ENCODE measurements at regions not wholly inside any gene's neighbourhood (a gene's known extent, or its start where the extent isn't known, plus 50 kb on each side); places are given as distances from the start of the nearest gene placed in this dataset.

DNA sequence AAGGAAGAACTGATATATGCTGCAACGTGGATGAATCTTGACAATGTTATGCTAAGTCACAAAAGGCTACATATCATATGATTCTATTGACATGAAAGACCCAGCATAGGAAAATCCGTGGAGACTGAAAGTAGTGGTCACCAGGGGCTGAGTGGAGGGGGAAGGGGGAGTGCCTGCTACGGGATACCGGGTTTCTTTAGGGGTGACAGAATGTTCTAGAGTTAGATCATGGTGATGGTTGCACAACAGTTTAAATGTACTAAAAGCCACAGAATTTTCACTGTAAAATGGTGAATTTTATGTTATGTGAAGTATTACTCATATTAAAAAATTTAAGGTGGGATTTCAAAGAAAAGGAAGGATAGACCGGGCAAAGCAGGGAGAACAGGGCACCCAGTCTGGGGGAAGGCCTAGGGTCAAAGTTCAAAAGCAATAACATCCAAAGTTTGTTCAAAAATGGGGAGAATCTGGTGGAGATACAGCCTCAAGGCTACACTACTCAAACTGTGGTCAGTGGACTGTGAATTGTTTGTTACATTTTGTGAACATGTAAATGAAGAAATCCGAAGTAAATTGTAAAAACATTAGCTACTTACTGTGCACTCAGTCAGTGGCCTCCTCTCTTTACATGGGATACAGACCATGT lies 74.2 kb upstream of the FNDC3B start:
- H3K27me3 ChIP-seq (ENCODE audit: control insufficient read depth in 2 of 2, insufficient read depth in 1 of 2, low read length in 1 of 2), result no peaks in the 10 kb centered on the region
- H3K27ac ChIP-seq (ENCODE audit: low read depth in 1 of 2, low read length in 1 of 2), result no peak overlapping the region
- no peaks in the 10 kb centered on the region for H3K36me3 ChIP-seq (ENCODE audit: control insufficient read depth in 2 of 2, insufficient read depth in 2 of 2, low read length in 1 of 2)
- no peaks in the 10 kb centered on the region for H3K4me1 ChIP-seq (ENCODE audit: control insufficient read depth in 2 of 2, insufficient read depth in 2 of 2, low read length in 2 of 2)
- no peak for DNase-seq (ENCODE audit: low read depth in 6 of 9, low spot score in 9 of 9)
- no peaks in the 10 kb centered on the region for H3K9me3 ChIP-seq (ENCODE audit: control insufficient read depth in 2 of 2, insufficient read depth in 1 of 2, low read length in 1 of 2)
- no peak overlapping the region for H3K4me3 ChIP-seq (ENCODE audit: low read length in 2 of 2)
- WGBS, result 96% methylated on average over 6 of the region's 6 CpGs

DNA sequence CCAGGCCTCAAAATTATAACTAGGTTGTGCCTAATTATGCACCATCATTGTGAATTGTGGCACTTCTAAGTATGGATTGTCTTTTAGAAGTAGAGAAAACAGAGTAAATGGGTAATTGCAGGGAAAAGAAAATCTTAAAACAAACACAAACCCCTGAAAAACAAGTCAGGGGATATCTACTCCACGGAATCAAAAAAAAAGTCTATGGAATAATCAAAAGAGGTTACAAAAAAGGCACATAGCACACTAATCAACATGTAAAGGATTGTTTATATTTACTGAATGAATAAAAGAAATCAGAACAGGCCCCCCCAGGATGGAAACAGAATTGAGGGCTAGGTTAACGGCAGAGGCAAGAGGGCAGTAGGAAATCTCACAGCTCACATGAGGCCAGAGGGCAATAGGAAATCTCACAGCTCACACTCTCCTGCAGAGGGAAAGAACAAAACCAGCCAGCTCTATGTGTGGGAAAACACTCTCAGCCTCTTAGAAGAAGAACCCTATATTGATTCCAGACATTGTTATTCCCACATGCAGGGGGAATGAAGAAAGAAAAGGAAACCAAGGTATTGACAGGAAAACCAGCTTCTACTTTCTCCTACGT lies 72.7 kb upstream of the FNDC3B start:
- no peaks in the 10 kb centered on the region for H3K36me3 ChIP-seq (ENCODE audit: control insufficient read depth in 2 of 2, insufficient read depth in 2 of 2, low read length in 1 of 2)
- H3K4me1 ChIP-seq (ENCODE audit: control insufficient read depth in 2 of 2, insufficient read depth in 2 of 2, low read length in 2 of 2), result no peaks in the 10 kb centered on the region
- H3K4me3 ChIP-seq (ENCODE audit: low read length in 2 of 2), result no peak overlapping the region
- H3K27me3 ChIP-seq (ENCODE audit: control insufficient read depth in 2 of 2, insufficient read depth in 1 of 2, low read length in 1 of 2), result no peaks in the 10 kb centered on the region
- WGBS, result 73% methylated on average over 3 of the region's 3 CpGs
- no peaks in the 10 kb centered on the region for H3K9me3 ChIP-seq (ENCODE audit: control insufficient read depth in 2 of 2, insufficient read depth in 1 of 2, low read length in 1 of 2)
- no peak for DNase-seq (ENCODE audit: low read depth in 6 of 9, low spot score in 9 of 9)
- no peak overlapping the region for H3K27ac ChIP-seq (ENCODE audit: low read depth in 1 of 2, low read length in 1 of 2)

DNA sequence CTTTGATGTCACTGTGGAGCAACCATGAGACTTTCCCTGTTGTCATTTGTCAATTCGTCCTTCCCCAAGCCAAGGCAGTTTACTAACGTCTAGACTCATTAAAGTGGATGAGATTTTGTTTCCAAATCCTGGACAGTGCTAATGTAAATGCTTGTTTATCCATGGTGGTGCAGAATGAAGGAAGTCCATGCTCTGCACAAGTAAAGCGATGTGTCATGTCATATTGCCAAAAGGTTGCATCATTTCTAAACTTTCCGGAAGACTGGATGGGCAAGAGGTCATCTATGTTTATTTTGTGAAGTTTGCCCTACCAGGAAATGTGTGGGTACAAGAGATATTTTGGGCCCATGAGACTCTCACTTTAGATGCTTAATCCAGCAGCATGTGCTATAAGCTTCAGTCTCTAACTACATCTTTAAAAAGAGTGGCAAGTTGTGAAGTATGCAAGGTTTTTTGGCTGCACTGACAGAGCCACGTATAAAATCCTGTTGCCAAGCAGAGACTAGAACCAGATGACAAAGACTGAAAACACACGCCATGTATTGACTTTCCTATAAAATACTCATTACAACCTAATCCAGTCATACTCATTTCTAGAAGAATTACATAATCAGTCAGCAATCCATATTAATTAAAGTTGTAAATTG lies 72.1 kb upstream of the FNDC3B start:
- Histone ChIP-seq H3K27me3 (ENCODE audit: control insufficient read depth in 2 of 2, insufficient read depth in 1 of 2, low read length in 1 of 2) (no peaks in the 10 kb centered on the region), H3K36me3 (ENCODE audit: control insufficient read depth in 2 of 2, insufficient read depth in 2 of 2, low read length in 1 of 2) (no peaks in the 10 kb centered on the region), H3K9me3 (ENCODE audit: control insufficient read depth in 2 of 2, insufficient read depth in 1 of 2, low read length in 1 of 2) (no peaks in the 10 kb centered on the region), H3K27ac (ENCODE audit: low read depth in 1 of 2, low read length in 1 of 2) (no peak overlapping the region), H3K4me3 (ENCODE audit: low read length in 2 of 2) (no peak overlapping the region), H3K4me1 (ENCODE audit: control insufficient read depth in 2 of 2, insufficient read depth in 2 of 2, low read length in 2 of 2) (no peaks in the 10 kb centered on the region)
- DNase-seq (ENCODE audit: low read depth in 6 of 9, low spot score in 9 of 9), result no peak
- 87% methylated on average over 6 of the region's 6 CpGs for WGBS

DNA sequence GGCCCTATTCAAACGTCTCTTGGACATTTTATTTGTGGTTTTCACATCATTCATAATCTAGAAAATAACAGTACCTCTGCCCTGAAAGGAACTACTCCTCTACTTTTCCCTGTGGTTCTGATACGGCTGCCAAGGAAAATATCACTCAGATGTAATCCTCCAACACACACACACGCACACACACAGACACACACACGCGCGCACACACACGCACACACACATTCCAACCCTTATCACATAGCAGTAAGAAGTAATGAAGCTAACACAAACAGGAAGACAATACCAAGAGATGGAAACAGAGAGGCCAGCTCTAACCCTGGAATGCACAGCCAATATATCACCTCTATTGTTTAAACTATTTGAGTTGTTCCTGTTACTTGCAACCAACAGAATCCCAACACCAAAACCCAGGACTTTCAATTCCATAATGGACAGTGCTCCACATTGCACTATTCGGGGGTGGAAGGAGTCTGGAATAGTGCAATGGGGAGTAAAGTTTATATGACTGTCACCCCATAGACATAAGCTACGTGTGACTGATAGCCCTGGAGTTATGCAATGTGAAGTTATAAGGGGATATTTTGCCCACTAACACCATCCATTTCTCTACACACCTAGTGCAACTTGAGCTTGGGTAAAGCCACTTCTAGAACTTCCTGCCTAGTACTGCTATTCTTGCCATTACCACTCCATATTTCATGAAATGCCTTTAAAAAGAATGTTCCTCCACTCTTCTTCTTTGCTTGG lies 71.3 kb upstream of the FNDC3B start:
- H3K36me3 ChIP-seq (ENCODE audit: control insufficient read depth in 2 of 2, insufficient read depth in 2 of 2, low read length in 1 of 2), result no peaks in the 10 kb centered on the region
- no peaks in the 10 kb centered on the region for H3K27me3 ChIP-seq (ENCODE audit: control insufficient read depth in 2 of 2, insufficient read depth in 1 of 2, low read length in 1 of 2)
- H3K4me1 ChIP-seq (ENCODE audit: control insufficient read depth in 2 of 2, insufficient read depth in 2 of 2, low read length in 2 of 2), result peaks cover 0 to 3% of the 10 kb centered on the region in 2 donors
- H3K27ac ChIP-seq (ENCODE audit: low read depth in 1 of 2, low read length in 1 of 2), result no peak overlapping the region
- 93% methylated on average over 9 of the region's 9 CpGs for WGBS
- H3K9me3 ChIP-seq (ENCODE audit: control insufficient read depth in 2 of 2, insufficient read depth in 1 of 2, low read length in 1 of 2), result no peaks in the 10 kb centered on the region
- DNase-seq (ENCODE audit: low read depth in 6 of 9, low spot score in 9 of 9), result no peak
- H3K4me3 ChIP-seq (ENCODE audit: low read length in 2 of 2), result no peak overlapping the region

DNA sequence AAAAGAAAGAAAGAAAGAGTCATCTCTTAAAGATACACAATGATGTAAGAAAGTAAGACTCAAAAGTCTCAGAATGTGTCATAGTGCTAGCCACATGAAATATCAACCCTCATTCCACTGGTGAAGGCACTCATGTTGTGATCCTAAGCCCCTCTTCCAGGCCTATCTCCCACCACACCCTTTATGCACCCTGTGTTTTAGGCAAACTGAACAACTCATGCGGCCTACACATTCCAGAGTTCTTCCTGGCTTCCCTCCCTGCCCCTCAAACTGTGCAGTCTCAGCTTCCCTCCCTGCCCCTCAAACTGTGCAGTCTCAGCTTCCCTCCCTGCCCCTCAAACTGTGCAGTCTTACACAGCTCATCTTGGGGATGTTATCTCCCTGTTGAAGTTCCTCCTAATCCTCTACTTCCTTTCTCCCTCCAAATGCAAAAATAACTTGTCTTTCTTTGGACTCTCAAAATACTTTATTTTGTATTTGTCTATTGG lies 69.0 kb upstream of the FNDC3B start:
- H3K4me3 ChIP-seq (ENCODE audit: low read length in 2 of 2), result no peak overlapping the region
- no peak for DNase-seq (ENCODE audit: low read depth in 6 of 9, low spot score in 9 of 9)
- H3K4me1 ChIP-seq (ENCODE audit: control insufficient read depth in 2 of 2, insufficient read depth in 2 of 2, low read length in 2 of 2), result peaks cover 0 to 3% of the 10 kb centered on the region in 2 donors
- no peaks in the 10 kb centered on the region for H3K36me3 ChIP-seq (ENCODE audit: control insufficient read depth in 2 of 2, insufficient read depth in 2 of 2, low read length in 1 of 2)
- no peaks in the 10 kb centered on the region for H3K9me3 ChIP-seq (ENCODE audit: control insufficient read depth in 2 of 2, insufficient read depth in 1 of 2, low read length in 1 of 2)
- WGBS, result 96% methylated on average over 1 of the region's 1 CpG
- H3K27ac ChIP-seq (ENCODE audit: low read depth in 1 of 2, low read length in 1 of 2), result no peak overlapping the region
- no peaks in the 10 kb centered on the region for H3K27me3 ChIP-seq (ENCODE audit: control insufficient read depth in 2 of 2, insufficient read depth in 1 of 2, low read length in 1 of 2)

DNA sequence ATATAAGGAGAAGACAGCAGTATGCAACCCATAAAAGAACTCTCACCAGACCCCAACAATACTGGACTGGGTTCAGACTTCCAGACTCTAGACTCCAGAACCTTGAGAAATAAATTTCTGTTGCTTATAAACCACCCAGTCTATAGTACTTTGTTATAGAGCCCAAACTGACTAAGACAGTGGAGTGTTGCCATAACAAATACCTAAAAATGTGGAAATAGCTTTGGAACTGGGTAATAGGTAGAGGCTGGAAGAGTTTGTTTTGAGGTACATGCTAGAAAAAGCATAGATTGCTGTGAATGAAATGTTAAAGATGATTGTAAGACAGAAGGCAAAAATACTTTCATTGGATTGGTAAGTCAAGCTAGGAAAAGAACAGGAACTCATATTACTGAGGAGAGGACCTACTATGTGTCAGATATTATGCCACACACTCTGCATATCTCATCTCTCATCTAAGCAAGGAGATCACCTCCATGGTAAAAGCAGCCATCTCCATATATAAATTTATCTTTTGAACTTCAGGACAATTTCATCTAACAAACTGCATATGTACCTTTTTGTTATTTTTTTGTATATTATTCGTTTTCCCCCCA lies 67.4 kb upstream of the FNDC3B start:
- H3K27me3 ChIP-seq (ENCODE audit: control insufficient read depth in 2 of 2, insufficient read depth in 1 of 2, low read length in 1 of 2), result no peaks in the 10 kb centered on the region
- 90% methylated on average over 1 of the region's 1 CpG for WGBS
- no peak overlapping the region for H3K27ac ChIP-seq (ENCODE audit: low read depth in 1 of 2, low read length in 1 of 2)
- no peak overlapping the region for H3K4me3 ChIP-seq (ENCODE audit: low read length in 2 of 2)
- no peaks in the 10 kb centered on the region for H3K36me3 ChIP-seq (ENCODE audit: control insufficient read depth in 2 of 2, insufficient read depth in 2 of 2, low read length in 1 of 2)
- H3K9me3 ChIP-seq (ENCODE audit: control insufficient read depth in 2 of 2, insufficient read depth in 1 of 2, low read length in 1 of 2), result no peaks in the 10 kb centered on the region
- peaks cover 0 to 3% of the 10 kb centered on the region in 2 donors for H3K4me1 ChIP-seq (ENCODE audit: control insufficient read depth in 2 of 2, insufficient read depth in 2 of 2, low read length in 2 of 2)
- no peak for DNase-seq (ENCODE audit: low read depth in 6 of 9, low spot score in 9 of 9)

DNA sequence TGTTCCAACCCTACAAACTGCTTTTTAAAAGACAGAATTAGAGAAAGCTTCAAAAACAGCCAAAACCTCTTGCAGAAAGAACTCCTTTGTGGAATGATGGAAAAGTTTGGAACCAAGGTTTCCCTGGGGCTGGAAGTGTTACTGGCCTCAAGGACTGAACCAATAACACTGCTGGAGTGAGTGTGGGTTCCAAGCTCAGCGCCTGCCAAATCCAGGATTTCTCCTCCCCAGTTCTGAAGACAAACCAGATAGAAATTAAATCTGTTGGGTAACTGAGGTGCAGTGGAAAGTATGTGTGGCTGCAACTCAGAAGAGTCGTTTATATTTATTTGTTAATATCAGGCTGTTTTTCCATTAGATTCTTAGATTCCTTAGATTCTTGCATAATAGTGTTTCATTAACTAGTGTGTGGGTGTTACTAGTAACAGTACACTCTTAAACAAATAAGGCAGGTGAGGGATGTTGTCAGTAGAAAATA lies 66.5 kb upstream of the FNDC3B start:
- Histone ChIP-seq H3K4me3 (ENCODE audit: low read length in 2 of 2) (no peak overlapping the region), H3K36me3 (ENCODE audit: control insufficient read depth in 2 of 2, insufficient read depth in 2 of 2, low read length in 1 of 2) (no peaks in the 10 kb centered on the region), H3K27ac (ENCODE audit: low read depth in 1 of 2, low read length in 1 of 2) (no peak overlapping the region), H3K9me3 (ENCODE audit: control insufficient read depth in 2 of 2, insufficient read depth in 1 of 2, low read length in 1 of 2) (no peaks in the 10 kb centered on the region), H3K4me1 (ENCODE audit: control insufficient read depth in 2 of 2, insufficient read depth in 2 of 2, low read length in 2 of 2) (peaks cover 0 to 3% of the 10 kb centered on the region in 2 donors), H3K27me3 (ENCODE audit: control insufficient read depth in 2 of 2, insufficient read depth in 1 of 2, low read length in 1 of 2) (no peaks in the 10 kb centered on the region)
- WGBS, result 94% methylated on average over 2 of the region's 2 CpGs
- no peak for DNase-seq (ENCODE audit: low read depth in 6 of 9, low spot score in 9 of 9)

DNA sequence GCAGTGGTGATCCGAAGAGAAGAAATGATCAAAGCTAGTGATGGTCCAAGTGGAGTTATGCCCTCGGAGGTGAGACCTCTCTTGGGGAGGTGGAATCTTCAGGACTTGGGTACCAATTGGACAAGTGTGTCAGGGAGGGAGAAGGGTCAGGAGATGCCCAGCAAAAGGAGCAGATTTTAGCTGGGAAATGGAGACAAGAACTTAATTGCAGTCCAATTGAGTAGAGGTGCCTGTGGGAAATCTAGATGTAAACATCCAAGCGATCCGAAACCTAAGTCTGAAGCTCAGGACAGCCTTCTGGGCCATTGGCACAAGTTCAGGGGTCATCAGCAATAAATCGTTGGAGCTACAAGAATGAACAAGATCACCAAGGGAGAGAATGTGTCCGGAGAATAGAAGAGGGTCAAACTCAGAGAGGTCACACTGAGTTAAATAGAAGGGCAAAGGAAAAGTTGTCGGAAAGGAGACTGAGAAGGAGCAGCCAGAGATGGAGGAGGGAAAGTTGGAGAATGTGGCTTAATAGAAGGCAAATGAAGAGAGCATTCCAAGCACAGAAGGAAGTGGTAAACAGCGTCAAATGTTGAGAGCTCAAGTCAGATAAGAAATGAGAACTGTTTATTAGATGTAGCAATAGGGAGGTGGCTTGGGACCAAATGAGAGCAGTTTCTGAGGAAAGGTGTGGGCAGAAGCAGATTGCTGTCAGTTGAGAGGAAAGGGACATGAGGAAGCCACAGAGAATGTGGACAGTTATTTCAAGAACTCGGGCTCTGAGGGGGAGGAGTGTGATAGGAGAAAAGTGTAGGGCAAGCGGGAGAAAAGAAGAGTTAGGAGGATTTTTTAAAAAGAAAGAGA lies 64.2 kb upstream of the FNDC3B start:
- Histone ChIP-seq H3K27me3 (ENCODE audit: control insufficient read depth in 2 of 2, insufficient read depth in 1 of 2, low read length in 1 of 2) (no peaks in the 10 kb centered on the region), H3K9me3 (ENCODE audit: control insufficient read depth in 2 of 2, insufficient read depth in 1 of 2, low read length in 1 of 2) (no peaks in the 10 kb centered on the region), H3K4me3 (ENCODE audit: low read length in 2 of 2) (no peak overlapping the region), H3K36me3 (ENCODE audit: control insufficient read depth in 2 of 2, insufficient read depth in 2 of 2, low read length in 1 of 2) (no peaks in the 10 kb centered on the region), H3K4me1 (ENCODE audit: control insufficient read depth in 2 of 2, insufficient read depth in 2 of 2, low read length in 2 of 2) (peaks cover 0 to 3% of the 10 kb centered on the region in 2 donors), H3K27ac (ENCODE audit: low read depth in 1 of 2, low read length in 1 of 2) (no peak overlapping the region)
- DNase-seq (ENCODE audit: low read depth in 6 of 9, low spot score in 9 of 9), result no peak
- 67% methylated on average over 10 of the region's 10 CpGs for WGBS

Data from thymus (tissue), 11 donors.